ENCODE measurements at regions not wholly inside any gene's neighbourhood (a gene's known extent, or its start where the extent isn't known, plus 50 kb on each side); places are given as distances from the start of the nearest gene placed in this dataset.

DNA sequence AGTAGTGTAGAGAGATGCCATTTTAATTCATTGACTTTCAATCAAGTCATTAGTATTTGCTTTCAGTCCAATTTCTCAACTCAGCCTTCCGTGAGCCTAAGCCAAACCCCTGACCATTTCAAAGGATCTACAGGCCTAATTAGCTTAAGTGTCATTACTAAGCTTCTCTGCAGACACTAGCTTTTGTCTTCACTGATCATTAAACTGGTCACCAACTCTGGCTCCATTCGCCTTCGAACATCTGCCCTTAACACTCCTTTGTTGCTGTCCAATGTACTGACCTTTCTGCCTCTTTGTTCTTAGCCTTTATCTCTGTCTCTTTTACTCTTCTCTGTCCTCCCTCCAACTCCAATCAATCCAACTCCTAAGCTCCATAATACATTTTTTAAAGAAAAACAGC, 299.3 kb downstream of the DIRAS2 start:
- intact Hi-C loops (cut with DNase I): no loop called here
- no peak for DNase-seq

DNA sequence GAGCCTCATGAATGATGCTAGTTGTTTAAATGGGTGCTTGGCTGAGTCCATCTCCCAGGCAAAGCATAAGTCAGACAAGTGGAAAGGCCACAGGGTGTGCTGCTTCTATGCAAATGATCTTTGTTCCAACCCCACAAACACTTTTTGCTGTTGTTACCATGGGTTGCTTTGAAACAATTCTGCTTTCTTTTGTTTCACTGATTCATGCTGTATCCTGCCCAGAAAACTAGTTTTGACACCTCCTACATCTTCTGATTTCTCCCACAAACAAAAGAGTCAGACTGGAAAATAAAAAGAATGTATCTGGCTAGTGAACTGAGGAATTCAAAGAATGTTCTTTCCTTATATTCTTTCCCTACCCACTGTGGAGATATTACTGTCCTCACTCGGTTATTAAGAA, 298.6 kb downstream of the DIRAS2 start:
- DNase-seq (no peak), ATAC-seq (ENCODE audit: poor library complexity) (no peak)
- intact Hi-C loops (cut with DNase I): no loop called here

More for the DNA sequence above, 299.3 kb downstream of the DIRAS2 start:
- ATAC-seq (ENCODE audit: poor library complexity): no peak

DNA sequence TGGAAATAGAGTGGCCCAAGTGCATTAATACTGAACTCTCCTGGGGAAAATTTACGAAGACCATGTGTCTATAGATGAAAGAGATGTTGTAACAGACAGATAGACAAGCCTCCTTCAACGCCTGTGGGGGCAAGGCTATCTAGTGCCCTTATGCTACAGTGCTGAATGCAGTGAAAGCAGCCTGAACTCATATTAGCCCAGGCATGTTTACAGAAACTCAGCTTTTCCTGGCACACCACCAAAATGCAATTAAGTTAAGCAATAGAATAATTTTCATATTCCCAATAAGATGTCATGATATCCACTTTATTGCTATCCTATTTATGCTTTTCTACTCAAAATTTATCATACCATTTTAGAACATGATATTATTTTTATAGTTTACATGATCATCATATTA, 277.0 kb downstream of the DIRAS2 start:
- no peak for ATAC-seq (ENCODE audit: poor library complexity)
- intact Hi-C loops (cut with DNase I): no loop called here

DNA sequence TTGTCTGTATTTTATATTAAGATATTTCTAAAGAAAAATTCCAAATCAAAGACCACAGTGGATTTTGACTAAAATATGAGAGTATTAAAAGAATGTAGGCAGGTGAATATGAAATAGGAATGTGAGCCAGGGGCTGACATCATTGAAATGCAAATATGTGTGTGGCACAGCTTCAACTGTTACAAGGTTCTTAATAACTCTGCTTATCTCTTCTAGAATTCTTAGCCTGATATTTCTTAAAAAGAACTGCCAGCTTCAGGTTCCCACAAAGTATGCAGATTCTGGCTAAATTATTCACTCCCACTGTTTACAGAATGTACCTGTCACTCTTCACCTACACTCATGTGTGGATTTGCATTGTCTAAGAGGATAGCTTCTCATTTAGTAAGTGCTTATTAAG, 274.4 kb downstream of the DIRAS2 start:
- ATAC-seq (ENCODE audit: poor library complexity): no peak
- no peak for DNase-seq
- intact Hi-C loops (cut with DNase I): no loop called here

More for the DNA sequence above, 277.0 kb downstream of the DIRAS2 start:
- DNase-seq: no peak

DNA sequence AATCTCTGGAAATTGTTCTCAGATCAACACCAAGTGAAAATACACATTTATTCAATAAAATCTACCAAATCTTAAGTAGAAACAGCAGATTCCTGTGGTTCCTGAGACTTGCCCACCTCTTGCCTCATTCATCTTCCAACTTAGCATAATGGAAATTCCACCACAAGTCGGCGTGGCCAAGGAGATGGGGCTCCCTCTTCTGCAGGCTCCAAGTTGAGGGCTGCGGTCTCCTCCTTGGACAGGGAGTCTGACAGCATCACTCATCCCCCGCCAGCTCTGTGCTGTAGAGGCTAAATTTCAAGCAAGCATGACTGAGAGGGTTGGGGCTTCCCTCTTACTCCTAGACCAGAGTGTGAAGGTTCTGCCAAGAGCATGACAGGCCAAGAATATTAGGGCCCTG, 273.7 kb downstream of the DIRAS2 start:
- ATAC-seq (ENCODE audit: poor library complexity) (no peak), DNase-seq (no peak)
- intact Hi-C loops (cut with DNase I): no loop called here

DNA sequence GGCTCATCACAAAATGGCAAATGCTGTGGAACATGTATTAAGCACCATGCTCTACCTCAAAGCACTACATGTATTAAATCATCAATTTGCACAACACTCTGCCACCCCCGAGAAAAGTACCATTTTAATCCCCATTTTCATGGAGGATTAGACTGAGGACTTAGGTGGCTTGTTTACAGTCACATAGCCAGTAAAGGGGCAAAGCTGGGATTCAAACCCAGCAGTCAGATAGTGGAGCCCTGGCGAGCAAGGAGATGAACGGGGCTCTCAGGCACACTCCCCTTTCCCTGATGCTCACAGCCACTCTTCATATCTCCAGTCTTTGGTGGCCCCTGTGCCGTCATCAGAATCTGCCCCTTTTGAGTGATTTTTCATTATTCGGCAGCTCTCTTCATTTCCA, 262.9 kb downstream of the DIRAS2 start:
- intact Hi-C loops (cut with DNase I): no loop called here
- ATAC-seq (ENCODE audit: poor library complexity) (no peak), DNase-seq (no peak)

DNA sequence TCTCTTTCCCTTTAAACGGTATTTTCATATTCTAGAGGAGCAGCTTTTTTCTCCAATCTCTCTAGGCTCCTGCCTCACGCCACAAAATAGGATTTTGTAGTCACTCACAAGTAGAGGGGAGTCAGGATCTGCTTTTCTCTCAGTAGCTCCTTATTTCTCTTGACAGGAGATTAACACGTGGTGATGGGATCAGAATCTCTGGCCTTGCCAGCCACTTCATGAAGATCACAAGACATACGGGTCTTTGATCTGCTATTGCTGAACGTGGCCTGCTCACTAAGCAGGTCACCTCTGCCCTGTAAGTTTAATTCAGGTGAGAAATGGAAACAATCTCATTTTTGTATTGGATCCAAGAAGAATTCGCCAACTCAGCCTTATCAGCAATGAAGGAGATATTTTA, 257.5 kb downstream of the DIRAS2 start:
- no peak for ATAC-seq (ENCODE audit: poor library complexity)
- intact Hi-C loops (cut with DNase I): no loop called here

DNA sequence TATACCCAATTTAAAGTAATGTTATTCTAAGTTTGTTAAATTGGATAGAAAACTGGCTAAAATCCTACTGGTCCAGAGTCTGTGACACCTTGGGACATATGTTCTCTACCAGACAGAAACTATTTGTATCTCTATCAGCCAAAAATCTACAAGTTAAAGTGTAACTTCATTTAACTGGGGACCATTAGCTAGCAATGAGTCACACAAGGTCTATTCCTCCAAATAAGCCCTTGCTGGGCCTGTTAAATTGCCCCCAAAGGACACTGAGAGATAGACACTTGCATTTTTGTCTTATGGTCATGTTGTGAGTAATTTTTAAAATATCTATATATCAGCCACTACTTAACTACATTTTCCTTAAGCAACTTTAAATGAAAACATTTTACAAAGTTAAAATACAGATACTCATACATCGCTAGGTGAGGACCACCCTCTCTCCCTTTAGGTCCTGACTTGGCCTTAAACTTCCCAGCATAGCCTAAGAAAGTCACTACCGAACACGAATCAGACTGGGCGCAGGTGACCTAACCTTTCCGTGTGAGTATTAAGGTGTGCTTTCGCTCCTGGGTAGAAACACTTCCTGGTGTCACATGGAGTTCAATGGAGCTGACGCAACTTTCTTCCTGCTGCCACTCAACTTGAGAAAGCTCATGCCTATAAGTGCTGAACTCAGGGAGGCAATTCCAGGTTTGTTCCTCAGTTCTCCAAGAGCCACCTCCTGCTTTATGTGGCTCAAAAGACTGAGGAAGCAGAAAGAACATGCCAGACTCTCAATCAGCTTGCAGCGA, 249.1 kb downstream of the DIRAS2 start:
- no peak for DNase-seq
- intact Hi-C loops (cut with DNase I): no loop called here
- ATAC-seq (ENCODE audit: poor library complexity): no peak

More for the DNA sequence above, 257.5 kb downstream of the DIRAS2 start:
- DNase-seq: no peak

DNA sequence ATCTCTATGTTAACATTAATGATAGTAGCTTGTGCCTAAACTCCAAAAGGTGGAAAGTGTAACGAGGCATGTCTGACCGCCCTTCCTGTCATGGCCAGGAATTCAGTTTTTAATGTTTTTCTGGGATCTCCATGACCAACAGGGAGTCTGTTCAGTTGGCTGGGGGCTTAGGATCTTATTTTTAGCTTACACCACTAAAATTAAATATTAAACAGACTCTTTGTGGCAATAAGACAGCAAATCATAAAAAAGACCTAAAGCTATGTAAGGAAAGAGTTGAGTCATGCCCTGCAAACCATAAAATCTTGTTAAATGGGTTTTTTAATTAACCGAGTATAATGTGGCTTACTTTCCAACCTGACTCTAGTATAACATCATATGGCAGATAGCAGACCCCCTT, 247.8 kb downstream of the DIRAS2 start:
- ATAC-seq (ENCODE audit: poor library complexity) (no peak), DNase-seq (no peak)
- intact Hi-C loops (cut with DNase I): no loop called here

DNA sequence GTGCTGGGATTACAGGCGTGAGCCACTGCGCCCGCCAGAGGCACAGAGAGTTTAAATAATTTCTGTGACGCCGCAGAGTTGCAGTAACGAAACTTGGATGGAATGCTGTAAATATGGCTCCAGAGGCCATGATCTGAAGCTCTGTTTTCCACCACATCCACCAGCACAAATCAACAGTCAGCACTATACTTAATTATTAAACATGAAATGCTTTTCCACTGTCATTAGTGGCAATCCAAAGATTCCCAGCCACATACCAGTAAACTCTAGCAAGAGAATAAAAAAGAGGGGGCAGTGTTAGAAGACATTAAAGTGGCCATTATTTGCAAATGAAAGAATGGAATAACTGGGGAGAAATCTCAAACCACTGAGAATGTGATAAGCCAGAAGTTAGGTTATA, 242.5 kb downstream of the DIRAS2 start:
- DNase-seq (no peak), ATAC-seq (ENCODE audit: poor library complexity) (no peak)
- intact Hi-C loops (cut with DNase I): no loop called here

DNA sequence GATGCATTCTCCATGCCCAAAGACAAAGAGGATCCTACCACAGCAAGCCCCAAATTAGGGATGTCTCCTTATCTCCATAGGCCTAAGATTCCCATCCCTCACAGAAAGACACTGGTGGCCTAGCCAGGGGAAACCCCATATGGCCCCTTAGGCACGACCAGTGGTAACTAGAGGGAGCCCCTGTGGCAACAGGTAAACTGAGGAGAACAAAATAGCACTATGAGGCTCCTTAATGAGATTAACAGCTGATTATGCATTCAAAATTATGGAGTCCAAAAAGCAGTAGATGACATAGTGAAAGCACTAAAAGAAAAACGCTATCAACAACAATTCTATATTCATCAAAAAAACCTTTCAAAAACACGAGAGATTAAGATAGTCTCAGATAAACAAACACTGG, 234.0 kb downstream of the DIRAS2 start:
- intact Hi-C loops (cut with DNase I): no loop called here
- DNase-seq (no peak), ATAC-seq (ENCODE audit: poor library complexity) (no peak)

DNA sequence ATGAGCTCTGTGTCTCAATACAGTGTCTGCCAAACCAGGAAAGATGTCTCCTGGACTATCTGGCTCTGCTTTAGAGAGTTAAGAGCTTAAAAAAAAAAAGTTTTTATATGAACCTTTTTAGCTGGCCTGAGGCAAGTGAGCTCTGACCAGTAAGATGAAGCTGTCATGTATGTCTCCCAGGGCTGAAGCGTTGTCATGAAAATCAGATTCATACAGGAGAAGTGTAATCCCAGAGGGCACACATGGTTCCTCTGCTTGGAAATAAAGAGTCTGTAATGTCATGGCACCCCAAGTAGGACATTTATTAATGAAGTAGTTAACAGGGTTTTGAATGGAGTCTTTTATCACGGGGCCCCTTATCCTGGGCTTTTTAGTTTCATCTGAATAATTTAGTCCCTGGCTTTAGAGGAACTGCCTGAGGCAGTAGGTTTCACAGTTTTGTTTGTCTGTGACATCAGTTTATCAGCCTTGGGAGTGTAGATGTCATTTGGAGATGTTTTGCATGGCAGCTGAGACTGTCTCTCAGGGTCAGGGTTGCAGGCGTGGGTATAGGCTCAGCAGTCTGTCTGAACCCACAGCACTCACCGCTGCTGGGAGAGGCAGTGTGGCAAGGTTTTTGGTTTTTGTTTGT, 223.3 kb downstream of the DIRAS2 start:
- no peak for ATAC-seq (ENCODE audit: poor library complexity)
- DNase-seq: no peak
- intact Hi-C loops (cut with DNase I): no loop called here

DNA sequence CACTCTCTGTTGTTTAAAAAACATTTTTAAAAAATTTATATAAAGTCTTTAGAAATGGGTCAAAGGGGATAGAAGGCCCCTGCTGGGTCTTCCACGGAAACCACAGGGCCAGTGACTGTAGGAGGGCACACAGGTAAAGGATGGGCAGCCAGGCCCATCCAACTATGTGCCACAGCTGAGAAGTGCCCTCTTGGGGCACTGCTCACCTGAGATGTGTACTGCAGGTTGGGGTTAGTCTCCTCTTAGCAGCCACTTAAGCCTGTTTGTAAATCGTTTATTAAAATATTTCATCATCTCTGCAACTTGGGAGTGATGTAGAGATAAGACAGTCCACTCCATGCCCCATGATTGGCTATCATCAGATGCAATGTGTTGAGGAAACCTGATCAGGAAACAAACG, 222.4 kb downstream of the DIRAS2 start:
- no peak for DNase-seq
- ATAC-seq (ENCODE audit: poor library complexity): no peak
- intact Hi-C loops (cut with DNase I): no loop called here

DNA sequence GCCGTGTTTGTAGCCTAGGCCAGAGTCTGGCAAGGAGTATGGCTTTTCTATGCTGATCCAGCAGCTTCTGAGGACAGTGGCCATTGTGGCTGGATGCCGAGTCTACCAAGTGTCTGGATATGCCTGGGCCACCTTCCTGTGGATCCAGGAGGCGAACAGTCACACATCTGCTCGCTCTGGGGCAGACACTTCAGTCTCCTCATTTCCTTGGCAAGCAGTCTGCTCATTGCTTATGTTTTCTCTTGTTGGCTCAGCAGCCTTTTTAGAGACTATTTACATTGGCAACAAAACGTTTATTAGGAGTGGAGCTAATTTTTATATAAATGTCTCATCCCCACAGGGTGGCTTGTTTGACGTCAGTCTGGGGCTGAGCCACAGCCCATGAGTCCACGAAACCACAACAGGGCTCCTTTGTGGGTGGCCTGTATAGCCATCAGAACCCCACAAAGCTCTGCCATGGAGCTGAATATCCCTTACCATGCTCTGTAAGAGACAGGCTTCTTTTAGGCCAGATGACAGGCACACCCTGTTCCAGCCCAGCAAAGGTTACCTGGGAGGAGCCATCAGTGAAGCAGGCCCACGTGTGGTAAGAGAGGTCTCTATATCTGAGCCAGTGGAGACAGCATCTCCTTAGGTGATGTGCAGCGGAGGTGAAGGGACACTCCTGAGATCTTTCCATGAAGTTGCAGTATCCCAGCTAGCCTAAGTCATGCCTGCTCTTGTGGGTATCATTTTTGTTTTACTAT, 221.7 kb downstream of the DIRAS2 start:
- intact Hi-C loops (cut with DNase I): no loop called here

DNA sequence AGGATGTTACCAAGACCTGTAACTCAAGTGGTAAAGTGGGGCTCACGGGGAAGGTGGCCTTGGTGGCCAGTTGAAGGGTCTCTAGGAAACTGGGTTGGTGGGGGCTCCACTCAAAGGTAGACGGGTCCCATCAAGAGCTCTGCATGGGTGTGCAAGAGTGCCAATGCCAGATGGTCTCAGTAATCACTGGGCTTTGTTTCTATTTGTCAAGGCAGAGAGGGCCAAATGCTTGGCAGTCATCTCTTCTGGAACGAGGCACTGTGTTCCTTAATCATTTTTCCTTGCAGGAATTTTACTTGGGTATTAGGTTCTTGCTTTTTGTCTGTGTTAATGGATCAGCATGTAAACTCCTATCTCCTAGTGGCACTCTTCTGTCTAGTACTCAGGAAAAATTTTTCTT, 220.8 kb downstream of the DIRAS2 start:
- intact Hi-C loops (cut with DNase I): no loop called here
- DNase-seq: no peak
- ATAC-seq (ENCODE audit: poor library complexity): no peak

More for the DNA sequence above, 221.7 kb downstream of the DIRAS2 start:
- DNase-seq (no peak), ATAC-seq (ENCODE audit: poor library complexity) (no peak)

DNA sequence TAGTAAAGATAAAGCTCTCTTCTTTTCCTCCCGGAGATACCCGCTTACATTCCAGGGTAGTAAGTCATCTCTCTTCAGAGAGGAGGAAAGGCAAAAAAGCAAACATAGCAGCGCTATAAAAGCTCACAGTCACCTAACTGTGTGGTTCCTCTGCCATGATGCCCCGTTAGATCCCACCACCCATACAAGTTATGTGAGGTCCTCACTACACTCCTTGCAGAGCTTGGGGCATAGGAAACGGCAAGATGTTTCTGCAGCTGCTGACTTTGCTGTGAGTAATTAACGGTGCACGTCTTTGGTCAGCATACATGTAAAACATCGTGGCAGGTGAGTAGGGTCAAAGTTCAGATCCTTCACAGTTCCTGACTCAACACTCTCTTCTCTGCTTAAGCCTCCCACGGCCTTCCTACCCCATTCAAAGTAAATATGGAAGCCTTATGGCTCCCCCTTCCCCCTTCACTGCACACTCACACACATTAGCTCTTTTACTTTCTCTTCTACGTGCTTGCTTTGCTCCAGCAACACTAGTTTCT, 218.9 kb downstream of the DIRAS2 start:
- ATAC-seq (ENCODE audit: poor library complexity) (no peak), DNase-seq (no peak)
- intact Hi-C loops (cut with DNase I): no loop called here

DNA sequence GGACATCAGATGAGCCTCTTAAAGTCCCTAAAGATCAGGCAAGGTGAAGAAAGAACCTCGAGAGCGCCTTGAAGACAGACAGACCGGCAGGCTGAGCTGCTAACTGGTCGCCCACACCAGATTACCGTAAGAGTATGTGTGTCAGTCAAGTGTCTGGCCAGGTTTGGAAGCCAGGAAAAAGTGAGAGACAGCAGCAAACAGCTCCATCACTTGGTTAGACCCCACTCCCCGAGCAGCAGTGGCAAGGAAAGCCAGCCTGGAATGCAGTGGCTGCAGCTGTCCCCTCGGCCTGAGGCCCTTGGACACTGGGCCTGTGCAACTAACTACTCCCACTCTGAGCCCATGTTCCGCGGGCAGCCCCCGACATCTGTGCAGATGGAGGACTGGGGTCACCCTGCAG, 214.1 kb downstream of the DIRAS2 start:
- intact Hi-C loops (cut with DNase I): no loop called here
- DNase-seq: no peak
- no peak for ATAC-seq (ENCODE audit: poor library complexity)

DNA sequence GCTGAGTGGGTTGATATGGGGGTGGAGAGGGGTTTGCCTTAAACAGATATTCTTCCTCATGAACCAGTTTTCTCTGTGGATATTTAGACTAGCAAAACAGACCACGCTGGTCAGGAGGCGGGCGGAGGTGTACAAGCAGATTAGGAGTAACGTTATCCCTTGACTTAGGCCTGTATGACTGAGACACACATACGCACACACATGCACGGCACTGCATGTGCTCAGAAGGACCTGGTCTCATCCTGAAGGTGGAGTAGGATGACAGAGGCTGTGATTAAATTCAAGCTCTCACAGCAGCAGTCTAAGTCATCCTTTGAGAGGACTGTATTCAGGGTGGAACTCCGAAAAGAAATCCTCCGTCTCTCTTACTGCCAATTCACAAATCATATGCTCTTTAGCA, 209.7 kb downstream of the DIRAS2 start:
- DNase-seq (no peak), ATAC-seq (ENCODE audit: poor library complexity) (no peak)
- intact Hi-C loops (cut with DNase I): no loop called here

DNA sequence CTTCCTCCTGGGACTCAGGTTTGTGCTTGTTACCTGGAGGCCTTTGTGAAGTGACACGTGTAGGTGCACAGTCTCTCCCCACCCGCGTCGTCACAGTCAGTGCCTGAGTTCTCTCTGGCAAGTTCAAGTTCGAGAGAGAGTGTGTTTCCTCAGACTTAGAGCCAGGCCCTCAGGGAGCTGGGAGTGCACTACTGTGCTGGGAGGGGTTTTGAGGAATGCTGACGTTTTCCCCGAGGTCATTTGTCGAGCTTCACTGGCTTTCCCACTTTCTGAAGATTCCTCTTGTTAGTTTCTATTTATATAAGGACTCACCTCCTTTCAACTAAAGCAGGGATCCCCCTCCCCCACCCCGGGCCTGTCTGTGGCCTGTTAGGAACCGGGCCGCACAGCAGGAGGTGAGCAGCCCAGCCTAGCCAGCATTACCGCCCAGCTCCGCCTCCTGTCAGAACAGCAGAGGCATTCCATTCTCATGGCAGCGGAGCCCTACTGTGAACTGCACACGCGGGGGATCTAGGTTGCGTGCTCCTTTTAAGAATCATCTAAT, 209.2 kb downstream of the DIRAS2 start:
- intact Hi-C loops (cut with DNase I): no loop called here
- no peak for ATAC-seq (ENCODE audit: poor library complexity)
- DNase-seq: no peak

Measured in Right ventricle myocardium superior (tissue), 1 donor.